SK-N-SH (cell line): ENCODE measurements at regions not wholly inside any gene's neighbourhood (a gene's known extent, or its start where the extent isn't known, plus 50 kb on each side); places are given as distances from the start of the nearest gene placed in this dataset.

Experiments
- CTCF ChIA-PET: fragments of 300-600, 350-600 bp; formaldehyde crosslinking; extraction: SDS; loops from one replicate; lab custom pipeline; 2021; lab: Yijun Ruan, JAX
- POLR2A ChIA-PET: fragments of 350-600 bp; sonication (Branson Sonifier 250); formaldehyde crosslinking; extraction: SDS; loops from one replicate; lab custom pipeline; 2020; ENCODE audit warnings: antibody characterized with exemption, inconsistent platforms; lab: Yijun Ruan, JAX
- DNase-seq: peaks from one replicate; pipeline ENCODE4 v3.0.0; 2012
- H2AFZ ChIP-seq: fragments of 200-600 bp; sonication (generic); 2 replicates; pipeline ENCODE4 v1.8.1; 2016; ENCODE audit warnings: antibody characterized with exemption, mild to moderate bottlenecking, low read depth
- H3F3A ChIP-seq: fragments of 200-600 bp; sonication (generic); replicated peaks from 2 replicates; pipeline ENCODE3; 2016; ENCODE audit warnings: antibody characterized with exemption, mild to moderate bottlenecking; ENCODE audit not compliant: insufficient read depth
- H3K27ac ChIP-seq, 2 experiments: fragments of 200-500 bp in 1 of 2; fragments of 200-600 bp in 1 of 2; sonication (Bioruptor generic) in 1 of 2; sonication (generic), shearing (Covaris generic) in 1 of 2; 2 replicates each; pipeline versions ENCODE4 v1.5.1 to v1.6.1; 2014 to 2016; ENCODE audit warnings: low read depth in 2 of 2, inconsistent platforms in 1 of 2, low read length in 1 of 2, mild to moderate bottlenecking in 1 of 2, mixed read lengths in 1 of 2
- H3K27me3 ChIP-seq: fragments of 200-600 bp; sonication (generic), shearing (Covaris generic); 2 replicates; pipeline ENCODE4 v1.6.1; 2016; ENCODE audit warnings: mixed run types; ENCODE audit not compliant: insufficient read depth
- H3K36me3 ChIP-seq, 2 experiments: fragments of 200-500 bp in 1 of 2; fragments of 200-600 bp in 1 of 2; sonication (Bioruptor generic) in 1 of 2; sonication (generic) in 1 of 2; replicated peaks in 1 of 2; 2 replicates each; pipeline versions ENCODE3 to v1.5.1; 2014 to 2016; ENCODE audit warnings: low read length in 1 of 2, mild to moderate bottlenecking in 1 of 2; ENCODE audit not compliant: insufficient read depth in 2 of 2, control insufficient read depth in 1 of 2
- H3K4me1 ChIP-seq, 2 experiments: fragments of 200-500 bp in 1 of 2; fragments of 200-600 bp in 1 of 2; sonication (Bioruptor generic) in 1 of 2; sonication (generic), shearing (Covaris generic) in 1 of 2; 2 replicates each; pipeline versions ENCODE4 v1.5.1 to v1.6.1; 2014 to 2016; ENCODE audit warnings: low read depth in 1 of 2, low read length in 1 of 2, mixed run types in 1 of 2; ENCODE audit not compliant: insufficient read depth in 2 of 2, control insufficient read depth in 1 of 2
- H3K4me2 ChIP-seq: fragments of 200-600 bp; sonication (generic), shearing (Covaris generic); 2 replicates; pipeline ENCODE4 v1.6.1; 2017; ENCODE audit warnings: mixed run types
- H3K4me3 ChIP-seq, 2 experiments: fragments of 200-500 bp in 1 of 2; fragments of 200-600 bp in 1 of 2; sonication (Bioruptor generic) in 1 of 2; sonication (generic), shearing (Covaris generic) in 1 of 2; 2 replicates each; pipeline versions ENCODE4 v1.5.1 to v1.8.1; 2014 to 2016; ENCODE audit warnings: low read depth in 2 of 2, inconsistent platforms in 1 of 2, low read length in 1 of 2, mild to moderate bottlenecking in 1 of 2, mixed read lengths in 1 of 2, moderate library complexity in 1 of 2
- H3K79me2 ChIP-seq: fragments of 200-600 bp; sonication (generic); 2 replicates; pipeline ENCODE4 v1.8.1; 2017; ENCODE audit warnings: mild to moderate bottlenecking; ENCODE audit not compliant: insufficient read depth
- H3K9ac ChIP-seq: fragments of 200-600 bp; sonication (generic); 2 replicates; pipeline ENCODE4 v1.6.1; 2017; ENCODE audit warnings: mixed run types
- H3K9me2 ChIP-seq: fragments of 200-600 bp; sonication (generic); 2 replicates; pipeline ENCODE4 v1.6.1; 2017; ENCODE audit warnings: mixed run types
- H3K9me3 ChIP-seq: fragments of 200-600 bp; sonication (generic); 2 replicates; pipeline ENCODE4 v1.6.1; 2017; ENCODE audit warnings: mixed run types, mild to moderate bottlenecking, moderate library complexity
- H4K20me1 ChIP-seq: fragments of 200-600 bp; sonication (generic); 2 replicates; pipeline ENCODE4 v1.6.1; 2017; ENCODE audit warnings: mild to moderate bottlenecking, mixed run types; ENCODE audit not compliant: insufficient read depth
- CHD2 ChIP-seq: fragments of 150-350 bp; IDR thresholded peaks from 2 replicates; pipeline ENCODE4 v1.6.1; 2018; ENCODE audit warnings: low read length; ENCODE audit not compliant: partially characterized antibody
- ELF1 ChIP-seq: IDR thresholded peaks from 2 replicates; pipeline ENCODE4 v1.4.0; 2012
- EP300 ChIP-seq, 2 experiments: IDR thresholded peaks; 2 replicates each; pipeline versions ENCODE4 v1.4.0 to v1.6.1; 2012; ENCODE audit warnings: borderline replicate concordance in 1 of 2, low read depth in 1 of 2, low read length in 1 of 2
- FOXM1 ChIP-seq: IDR thresholded peaks from 2 replicates; pipeline ENCODE4 v1.4.0; 2012; ENCODE audit warnings: low read depth, mild to moderate bottlenecking
- GABPA ChIP-seq: IDR thresholded peaks from 2 replicates; pipeline ENCODE4 v1.4.0; 2012; ENCODE audit warnings: low read depth, mild to moderate bottlenecking
- GATA2 ChIP-seq: sonication (generic); formaldehyde crosslinking; IDR thresholded peaks from 2 replicates; pipeline ENCODE4 v1.5.0; 2020; ENCODE audit warnings: mild to moderate bottlenecking, missing genetic modification reagents
- IRF3 ChIP-seq: fragments of 150-350 bp; IDR thresholded peaks from 2 replicates; pipeline ENCODE4 v1.6.1; 2016; ENCODE audit warnings: mild to moderate bottlenecking, low read depth, low read length
- MXI1 ChIP-seq: IDR thresholded peaks from 2 replicates; pipeline ENCODE4 v1.6.1; 2012; ENCODE audit warnings: mild to moderate bottlenecking, low read depth, low read length, improper control_type of control experiment
- NFIC ChIP-seq: IDR thresholded peaks from 2 replicates; pipeline ENCODE4 v1.4.0; 2012; ENCODE audit warnings: borderline replicate concordance
- NRF1 ChIP-seq: IDR thresholded peaks from 2 replicates; pipeline ENCODE4 v1.6.1; 2012; ENCODE audit warnings: low read depth, mild to moderate bottlenecking, low read length
- RCOR1 ChIP-seq: fragments of 150-350 bp; IDR thresholded peaks from 2 replicates; pipeline ENCODE4 v1.6.1; 2017; ENCODE audit warnings: antibody characterized with exemption, low read length
- RXRA ChIP-seq: IDR thresholded peaks from 2 replicates; pipeline ENCODE4 v1.4.0; 2012; ENCODE audit warnings: low read depth, mild to moderate bottlenecking, borderline replicate concordance
- SMC3 ChIP-seq: IDR thresholded peaks from 2 replicates; pipeline ENCODE4 v1.6.1; 2012; ENCODE audit warnings: low read depth, low read length, improper control_type of control experiment
- TAF1 ChIP-seq: IDR thresholded peaks from 2 replicates; pipeline ENCODE4 v1.6.1; 2012; ENCODE audit warnings: low read depth, mild to moderate bottlenecking, low read length, moderate library complexity, borderline replicate concordance
- TCF12 ChIP-seq: IDR thresholded peaks from 2 replicates; pipeline ENCODE4 v1.4.0; 2012
- TEAD4 ChIP-seq: IDR thresholded peaks from 2 replicates; pipeline ENCODE4 v1.4.0; 2012; ENCODE audit warnings: mild to moderate bottlenecking, borderline replicate concordance; ENCODE audit not compliant: insufficient read depth
- USF2 ChIP-seq: fragments of 150-350 bp; IDR thresholded peaks from 2 replicates; pipeline ENCODE4 v1.6.1; 2017; ENCODE audit warnings: antibody characterized with exemption, low read length, low read depth, borderline replicate concordance
- WGBS: methylation state at CpG from one replicate; pipeline ENCODE4 v1.1.6; 2017; ENCODE audit warnings: low lambda C conversion rate; 5-methylcytosine and 5-hydroxymethylcytosine counted together
- TF ChIP-seq, protein P1 (sequence below): IDR thresholded peaks from 2 replicates; pipeline ENCODE4 v1.4.0; 2012; ENCODE audit warnings: low read depth, borderline replicate concordance
- TF ChIP-seq, protein P2 (sequence below): IDR thresholded peaks from 2 replicates; pipeline ENCODE4; 2012
- TF ChIP-seq, protein P3 (sequence below): fragments of 200-600 bp; sonication (generic); IDR thresholded peaks from 2 replicates; pipeline ENCODE4 v1.6.1; 2017; ENCODE audit warnings: antibody characterized with exemption, mild to moderate bottlenecking, moderate library complexity

GRCh38 chrX:23482561-23482960 lies 147.9 kb downstream of the PTCHD1 start:
- no peaks in the 10 kb centered on the region for H3K79me2 ChIP-seq
- DNase-seq: no peak
- no peak overlapping the region for H3K4me3 ChIP-seq
- ChIA-PET POLR2A (no interaction called here), CTCF (no interaction called here)
- H3K9me2 ChIP-seq: no peaks in the 10 kb centered on the region
- no peaks in the 10 kb centered on the region for H3K27me3 ChIP-seq
- H3F3A ChIP-seq: no peaks in the 10 kb centered on the region
- H3K27ac ChIP-seq: no peak overlapping the region
- no peaks in the 10 kb centered on the region for H3K4me1 ChIP-seq
- no peak for TF ChIP-seq EP300 (IDR thresholded peaks at IDR 0.05; ENCODE audit: borderline replicate concordance in 1 of 2, low read depth in 1 of 2, low read length in 1 of 2)
- no peak for TF ChIP-seq GATA2 (CRISPR knock-in tag)
- TF ChIP-seq ELF1: no peak
- no peak for TF ChIP-seq TEAD4
- TF ChIP-seq, protein P1, sequence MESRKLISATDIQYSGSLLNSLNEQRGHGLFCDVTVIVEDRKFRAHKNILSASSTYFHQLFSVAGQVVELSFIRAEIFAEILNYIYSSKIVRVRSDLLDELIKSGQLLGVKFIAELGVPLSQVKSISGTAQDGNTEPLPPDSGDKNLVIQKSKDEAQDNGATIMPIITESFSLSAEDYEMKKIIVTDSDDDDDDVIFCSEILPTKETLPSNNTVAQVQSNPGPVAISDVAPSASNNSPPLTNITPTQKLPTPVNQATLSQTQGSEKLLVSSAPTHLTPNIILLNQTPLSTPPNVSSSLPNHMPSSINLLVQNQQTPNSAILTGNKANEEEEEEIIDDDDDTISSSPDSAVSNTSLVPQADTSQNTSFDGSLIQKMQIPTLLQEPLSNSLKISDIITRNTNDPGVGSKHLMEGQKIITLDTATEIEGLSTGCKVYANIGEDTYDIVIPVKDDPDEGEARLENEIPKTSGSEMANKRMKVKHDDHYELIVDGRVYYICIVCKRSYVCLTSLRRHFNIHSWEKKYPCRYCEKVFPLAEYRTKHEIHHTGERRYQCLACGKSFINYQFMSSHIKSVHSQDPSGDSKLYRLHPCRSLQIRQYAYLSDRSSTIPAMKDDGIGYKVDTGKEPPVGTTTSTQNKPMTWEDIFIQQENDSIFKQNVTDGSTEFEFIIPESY: no peak
- TF ChIP-seq, protein P2, sequence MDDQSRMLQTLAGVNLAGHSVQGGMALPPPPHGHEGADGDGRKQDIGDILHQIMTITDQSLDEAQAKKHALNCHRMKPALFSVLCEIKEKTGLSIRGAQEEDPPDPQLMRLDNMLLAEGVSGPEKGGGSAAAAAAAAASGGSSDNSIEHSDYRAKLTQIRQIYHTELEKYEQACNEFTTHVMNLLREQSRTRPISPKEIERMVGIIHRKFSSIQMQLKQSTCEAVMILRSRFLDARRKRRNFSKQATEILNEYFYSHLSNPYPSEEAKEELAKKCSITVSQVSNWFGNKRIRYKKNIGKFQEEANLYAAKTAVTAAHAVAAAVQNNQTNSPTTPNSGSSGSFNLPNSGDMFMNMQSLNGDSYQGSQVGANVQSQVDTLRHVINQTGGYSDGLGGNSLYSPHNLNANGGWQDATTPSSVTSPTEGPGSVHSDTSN: no peak
- no peak for TF ChIP-seq TAF1
- no peak for TF ChIP-seq FOXM1
- TF ChIP-seq USF2: no peak
- no peak for TF ChIP-seq NFIC
- no peak for TF ChIP-seq TCF12
- no peak for TF ChIP-seq GABPA
- no peak for TF ChIP-seq IRF3
- no peak for TF ChIP-seq NRF1
- TF ChIP-seq RCOR1: no peak
- no peak for TF ChIP-seq MXI1
- TF ChIP-seq SMC3: no peak
- TF ChIP-seq, protein P3, sequence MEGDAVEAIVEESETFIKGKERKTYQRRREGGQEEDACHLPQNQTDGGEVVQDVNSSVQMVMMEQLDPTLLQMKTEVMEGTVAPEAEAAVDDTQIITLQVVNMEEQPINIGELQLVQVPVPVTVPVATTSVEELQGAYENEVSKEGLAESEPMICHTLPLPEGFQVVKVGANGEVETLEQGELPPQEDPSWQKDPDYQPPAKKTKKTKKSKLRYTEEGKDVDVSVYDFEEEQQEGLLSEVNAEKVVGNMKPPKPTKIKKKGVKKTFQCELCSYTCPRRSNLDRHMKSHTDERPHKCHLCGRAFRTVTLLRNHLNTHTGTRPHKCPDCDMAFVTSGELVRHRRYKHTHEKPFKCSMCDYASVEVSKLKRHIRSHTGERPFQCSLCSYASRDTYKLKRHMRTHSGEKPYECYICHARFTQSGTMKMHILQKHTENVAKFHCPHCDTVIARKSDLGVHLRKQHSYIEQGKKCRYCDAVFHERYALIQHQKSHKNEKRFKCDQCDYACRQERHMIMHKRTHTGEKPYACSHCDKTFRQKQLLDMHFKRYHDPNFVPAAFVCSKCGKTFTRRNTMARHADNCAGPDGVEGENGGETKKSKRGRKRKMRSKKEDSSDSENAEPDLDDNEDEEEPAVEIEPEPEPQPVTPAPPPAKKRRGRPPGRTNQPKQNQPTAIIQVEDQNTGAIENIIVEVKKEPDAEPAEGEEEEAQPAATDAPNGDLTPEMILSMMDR: no peak
- no peak for TF ChIP-seq RXRA
- TF ChIP-seq CHD2: no peak
- H4K20me1 ChIP-seq: no peaks in the 10 kb centered on the region
- no peak overlapping the region for H2AFZ ChIP-seq
- H3K9ac ChIP-seq: no peak overlapping the region
- no peaks in the 10 kb centered on the region for H3K36me3 ChIP-seq
- H3K9me3 ChIP-seq: no peaks in the 10 kb centered on the region
- no peak overlapping the region for H3K4me2 ChIP-seq
- WGBS: 15% methylated on average over 3 of the region's 3 CpGs
